HG03460 (cell line): ENCODE measurements at regions not wholly inside any gene's neighbourhood (a gene's known extent, or its start where the extent isn't known, plus 50 kb on each side); places are given as distances from the start of the nearest gene placed in this dataset.
"Not testable (repeated sequence)": the region's sequence is repeated elsewhere in the genome, so short reads cannot be mapped to it uniquely, and the experiment has no call there.

ENCODE experiments used
- ATAC-seq: cut with Tn5 transposase; IDR thresholded peaks from one replicate; pipeline ENCODE4 v1.9.1; 2021; ENCODE audit not compliant: unreplicated experiment

- no peak for ATAC-seq
Observed at GRCh38 chr6:158920311-158920905, 79.6 kb downstream of the RSPH3 start.

GRCh38 chr6:158919865-158920264 lies 80.1 kb downstream of the RSPH3 start:
- no peak for ATAC-seq

- no peak for ATAC-seq
Observed at GRCh38 chr6:158916617-158917016, 83.4 kb downstream of the RSPH3 start.

- ATAC-seq: no peak
Observed at GRCh38 chr6:158914923-158915322, 85.1 kb downstream of the RSPH3 start.

GRCh38 chr6:158913580-158913979 lies 86.4 kb downstream of the RSPH3 start:
- no peak for ATAC-seq

GRCh38 chr6:158912655-158913054 lies 87.3 kb downstream of the RSPH3 start:
- no peak for ATAC-seq

- ATAC-seq: no peak
Observed at GRCh38 chr6:158911746-158912480, 88.1 kb downstream of the RSPH3 start.

GRCh38 chr6:158910484-158911440 lies 89.2 kb downstream of the RSPH3 start:
- peak; percentile 62 for ATAC-seq

GRCh38 chr6:158909938-158910337 lies 90.1 kb downstream of the RSPH3 start:
- no peak for ATAC-seq

GRCh38 chr6:158908606-158909005 lies 89.4 kb upstream of the EZR start:
- ATAC-seq: no peak

GRCh38 chr6:158907931-158908330 lies 88.8 kb upstream of the EZR start:
- ATAC-seq: no peak

- no peak for ATAC-seq
Observed at GRCh38 chr6:158906926-158907325, 87.8 kb upstream of the EZR start.

GRCh38 chr6:158905277-158905676 lies 86.1 kb upstream of the EZR start:
- ATAC-seq: no peak

GRCh38 chr6:158903801-158904200 lies 84.6 kb upstream of the EZR start:
- ATAC-seq: no peak

GRCh38 chr6:158900663-158901312 lies 81.6 kb upstream of the EZR start:
- no peak for ATAC-seq

GRCh38 chr6:158897236-158897635 lies 78.1 kb upstream of the EZR start:
- no peak for ATAC-seq

- no peak for ATAC-seq
Observed at GRCh38 chr6:158895661-158896060, 76.5 kb upstream of the EZR start.

- ATAC-seq: no peak
Observed at GRCh38 chr6:158894193-158894592, 75.0 kb upstream of the EZR start.

GRCh38 chr6:158892266-158892665 lies 73.1 kb upstream of the EZR start:
- ATAC-seq: no peak

GRCh38 chr6:158891560-158891959 lies 72.4 kb upstream of the EZR start:
- not testable (repeated sequence) for ATAC-seq

GRCh38 chr6:158888171-158888570 lies 69.0 kb upstream of the EZR start:
- ATAC-seq: not testable (repeated sequence)
